ENCODE measurements at regions not wholly inside any gene's neighbourhood (a gene's known extent, or its start where the extent isn't known, plus 50 kb on each side); places are given as distances from the start of the nearest gene placed in this dataset.
A peak's percentile ranks its signal among the peaks of the same experiment; 100 is the strongest.

DNA sequence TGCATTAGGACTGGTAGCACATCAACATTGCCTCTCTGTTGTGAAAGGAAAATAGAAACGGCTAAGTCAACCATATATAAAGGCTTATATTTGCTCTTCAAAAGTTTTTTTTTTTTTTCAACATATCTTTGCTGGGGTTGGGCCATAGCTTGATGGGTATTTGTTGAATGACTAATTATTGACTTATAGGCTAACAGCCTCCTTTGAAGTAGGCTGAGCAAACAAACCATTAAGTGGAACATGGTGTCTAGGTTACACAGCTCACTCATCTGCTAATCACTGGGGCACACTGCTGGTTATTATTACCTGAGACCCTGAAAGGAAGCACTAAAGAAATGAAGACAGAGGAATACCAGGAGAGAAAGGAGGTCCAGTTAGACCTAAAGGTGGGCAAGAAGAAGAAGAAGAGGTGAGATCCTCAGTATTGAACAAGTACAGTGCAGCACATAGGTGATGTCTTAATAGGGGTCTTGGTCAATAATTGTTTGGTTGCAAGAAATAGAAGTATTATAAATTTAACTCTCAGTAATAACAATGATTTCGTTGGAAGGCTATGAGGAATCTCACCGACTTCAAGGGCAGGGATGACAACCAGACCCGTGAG, 139.4 kb downstream of the RPLP1 start:
- no peaks in the 10 kb centered on the region for H3K27me3 ChIP-seq
- intact Hi-C loops (cut with DNase I) = loop anchor here (10.0 kb wide), 1 partner anchor 513 kb away; no protein-coding TSS in a partner anchor
- 86 to 93% methylated on average over 4 of the region's 4 CpGs for WGBS, 2 donors
- H3K36me3 ChIP-seq = no peaks in the 10 kb centered on the region
- TF ChIP-seq, protein P1, sequence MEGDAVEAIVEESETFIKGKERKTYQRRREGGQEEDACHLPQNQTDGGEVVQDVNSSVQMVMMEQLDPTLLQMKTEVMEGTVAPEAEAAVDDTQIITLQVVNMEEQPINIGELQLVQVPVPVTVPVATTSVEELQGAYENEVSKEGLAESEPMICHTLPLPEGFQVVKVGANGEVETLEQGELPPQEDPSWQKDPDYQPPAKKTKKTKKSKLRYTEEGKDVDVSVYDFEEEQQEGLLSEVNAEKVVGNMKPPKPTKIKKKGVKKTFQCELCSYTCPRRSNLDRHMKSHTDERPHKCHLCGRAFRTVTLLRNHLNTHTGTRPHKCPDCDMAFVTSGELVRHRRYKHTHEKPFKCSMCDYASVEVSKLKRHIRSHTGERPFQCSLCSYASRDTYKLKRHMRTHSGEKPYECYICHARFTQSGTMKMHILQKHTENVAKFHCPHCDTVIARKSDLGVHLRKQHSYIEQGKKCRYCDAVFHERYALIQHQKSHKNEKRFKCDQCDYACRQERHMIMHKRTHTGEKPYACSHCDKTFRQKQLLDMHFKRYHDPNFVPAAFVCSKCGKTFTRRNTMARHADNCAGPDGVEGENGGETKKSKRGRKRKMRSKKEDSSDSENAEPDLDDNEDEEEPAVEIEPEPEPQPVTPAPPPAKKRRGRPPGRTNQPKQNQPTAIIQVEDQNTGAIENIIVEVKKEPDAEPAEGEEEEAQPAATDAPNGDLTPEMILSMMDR (IDR thresholded peaks at IDR 0.05) = no peak
- TF ChIP-seq POLR2A (IDR thresholded peaks at IDR 0.05) = no peak
- DNase-seq = no peak
- peaks cover 34 to 35% of the 10 kb centered on the region in 2 donors for H3K4me1 ChIP-seq
- H3K9me3 ChIP-seq = no peaks in the 10 kb centered on the region
- H3K4me3 ChIP-seq (replicated peaks in 1 of 3) = no peak overlapping the region
- no peak overlapping the region for H3K27ac ChIP-seq

DNA sequence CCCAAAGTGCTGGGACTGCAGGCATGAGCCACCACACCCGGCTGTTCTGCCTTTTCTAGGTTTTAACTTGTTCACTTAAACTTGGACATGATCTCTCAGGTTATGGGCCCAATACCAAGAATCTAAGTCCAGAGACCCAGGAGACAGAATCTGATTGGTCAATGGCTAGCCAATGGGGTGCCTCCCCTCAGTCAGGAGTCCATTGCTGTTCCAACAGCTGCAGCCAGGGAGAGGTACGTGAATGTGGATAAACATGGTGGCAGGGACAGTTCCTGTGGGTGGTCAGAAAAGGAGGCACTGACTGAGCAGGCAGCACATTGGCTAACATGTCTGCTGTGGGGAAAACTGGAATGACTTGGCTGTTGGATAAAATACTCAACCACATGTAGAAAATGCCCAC, 140.3 kb downstream of the RPLP1 start:
- Histone ChIP-seq H3K4me1 (peaks cover 34 to 35% of the 10 kb centered on the region in 2 donors), H3K27me3 (no peaks in the 10 kb centered on the region), H3K4me3 (replicated peaks in 1 of 3) (no peak overlapping the region), H3K27ac (no peak overlapping the region), H3K9me3 (no peaks in the 10 kb centered on the region), H3K36me3 (no peaks in the 10 kb centered on the region)
- intact Hi-C loops (cut with DNase I) = loop anchor here (10.0 kb wide), 1 partner anchor 512 kb away; no protein-coding TSS in a partner anchor
- TF ChIP-seq, protein P1 (IDR thresholded peaks at IDR 0.05) = no peak
- no peak for TF ChIP-seq POLR2A (IDR thresholded peaks at IDR 0.05)
- DNase-seq = no peak
- 92 to 96% methylated on average over 2 of the region's 2 CpGs for WGBS, 2 donors

DNA sequence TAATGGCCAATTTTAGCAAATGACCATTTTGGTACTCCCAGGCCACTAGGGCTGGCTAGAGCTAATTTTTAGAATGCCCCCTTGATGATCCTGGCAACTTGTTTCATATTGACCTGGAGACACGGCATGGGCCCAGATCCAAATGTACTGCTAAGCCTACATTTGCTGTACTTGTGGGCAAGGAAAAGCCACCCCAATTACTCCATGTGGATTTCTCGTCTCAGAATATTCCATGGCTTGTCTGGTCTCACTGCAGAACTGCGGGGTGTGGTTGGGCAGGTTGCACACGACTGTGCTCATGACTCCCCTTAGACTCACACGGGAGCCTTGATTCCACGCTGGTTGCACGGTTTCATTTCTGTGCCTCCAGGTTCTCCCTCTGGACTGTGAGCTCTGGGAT, 140.9 kb downstream of the RPLP1 start:
- H3K36me3 ChIP-seq = no peaks in the 10 kb centered on the region
- 83 to 88% methylated on average over 6 to 7 of the region's 7 CpGs for WGBS, 2 donors
- H3K9me3 ChIP-seq = no peaks in the 10 kb centered on the region
- peaks cover 34 to 35% of the 10 kb centered on the region in 2 donors for H3K4me1 ChIP-seq
- H3K4me3 ChIP-seq (replicated peaks in 1 of 3) = no peak overlapping the region
- TF ChIP-seq, protein P1 (IDR thresholded peaks at IDR 0.05) = no peak
- TF ChIP-seq POLR2A (IDR thresholded peaks at IDR 0.05) = no peak
- H3K27ac ChIP-seq = peak overlapping the region in 2 of 3 donors; percentile 85 to 90
- intact Hi-C loops (cut with DNase I) = loop anchor here (10.0 kb wide), 1 partner anchor 511 kb away; no protein-coding TSS in a partner anchor
- no peaks in the 10 kb centered on the region for H3K27me3 ChIP-seq
- no peak for DNase-seq

DNA sequence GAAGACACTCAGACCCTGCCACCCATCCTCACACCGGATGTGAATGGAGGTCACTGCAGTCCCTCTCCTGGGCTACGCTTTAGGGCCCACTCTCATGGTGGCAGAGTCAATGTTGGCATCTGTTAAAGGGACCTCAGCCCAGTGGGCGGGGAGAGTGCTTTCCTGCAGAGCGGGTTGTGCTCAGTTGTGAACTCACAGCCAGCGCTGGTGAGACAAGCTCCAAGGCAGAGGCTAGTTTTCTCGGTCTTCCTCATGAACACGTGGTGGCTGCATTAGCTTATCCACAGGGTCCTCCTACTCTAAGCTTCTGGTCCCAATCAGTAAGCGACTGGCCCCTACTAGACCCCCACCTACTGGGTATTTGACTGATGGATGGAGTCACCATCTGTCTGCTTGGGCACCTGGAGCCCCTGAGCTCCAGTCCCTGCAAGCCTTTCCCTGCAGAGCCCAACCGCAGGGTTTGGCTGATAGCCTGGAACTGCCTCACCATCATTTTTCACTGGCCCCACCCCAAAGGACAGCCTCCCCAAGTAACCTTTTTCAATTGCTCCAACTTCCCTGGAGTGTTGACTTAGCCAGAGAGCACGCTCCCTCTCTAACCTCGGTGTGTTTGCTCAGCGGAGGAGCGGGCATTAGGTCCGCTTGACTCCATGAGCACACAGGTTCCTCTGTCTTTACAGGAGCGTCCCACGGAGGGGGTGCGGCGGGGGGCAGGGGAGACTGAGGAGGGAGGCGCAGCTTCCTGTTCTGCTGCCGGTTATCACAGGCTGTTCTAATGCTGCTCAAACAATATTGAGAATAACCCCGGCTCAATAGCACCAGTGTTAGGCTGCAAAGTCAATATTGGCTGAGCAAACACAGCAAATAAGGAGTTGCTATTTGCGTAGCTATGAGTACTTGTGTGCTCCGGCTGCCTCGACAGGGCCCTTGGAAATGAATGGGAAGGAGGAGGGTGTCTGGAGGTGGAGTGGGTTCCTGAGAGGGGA, 141.7 kb downstream of the RPLP1 start:
- WGBS, 2 donors = 11 to 18% methylated on average over 21 to 22 of the region's 24 CpGs
- H3K27me3 ChIP-seq = no peaks in the 10 kb centered on the region
- peak; percentile 91 to 93 for DNase-seq
- H3K27ac ChIP-seq = peak overlapping the region; percentile 83 to 90 (median 85)
- intact Hi-C loops (cut with DNase I) = loop anchor here (10.0 kb wide), 1 partner anchor 511 kb away; no protein-coding TSS in a partner anchor
- no peaks in the 10 kb centered on the region for H3K36me3 ChIP-seq
- H3K9me3 ChIP-seq = no peaks in the 10 kb centered on the region
- TF ChIP-seq, protein P1 (IDR thresholded peaks at IDR 0.05) = no peak
- TF ChIP-seq POLR2A (IDR thresholded peaks at IDR 0.05) = peak in 1 of 2 donors; percentile 15
- H3K4me3 ChIP-seq (replicated peaks in 1 of 3) = no peak overlapping the region
- peaks cover 34 to 35% of the 10 kb centered on the region in 2 donors for H3K4me1 ChIP-seq

Measured in thyroid gland (tissue), 4 donors.